OCI-M1 (cell line): ENCODE measurements at regions not wholly inside any gene's neighbourhood (a gene's known extent, or its start where the extent isn't known, plus 50 kb on each side); places are given as distances from the start of the nearest gene placed in this dataset.
A peak's percentile ranks its signal among the peaks of the same experiment; 100 is the strongest.
"Not testable (repeated sequence)": the region's sequence is repeated elsewhere in the genome, so short reads cannot be mapped to it uniquely, and the experiment has no call there.

Experiments used
- DNase-seq: peaks from one replicate; lab custom pipeline; 2025; lab: John Stamatoyannopoulos, UW

DNA sequence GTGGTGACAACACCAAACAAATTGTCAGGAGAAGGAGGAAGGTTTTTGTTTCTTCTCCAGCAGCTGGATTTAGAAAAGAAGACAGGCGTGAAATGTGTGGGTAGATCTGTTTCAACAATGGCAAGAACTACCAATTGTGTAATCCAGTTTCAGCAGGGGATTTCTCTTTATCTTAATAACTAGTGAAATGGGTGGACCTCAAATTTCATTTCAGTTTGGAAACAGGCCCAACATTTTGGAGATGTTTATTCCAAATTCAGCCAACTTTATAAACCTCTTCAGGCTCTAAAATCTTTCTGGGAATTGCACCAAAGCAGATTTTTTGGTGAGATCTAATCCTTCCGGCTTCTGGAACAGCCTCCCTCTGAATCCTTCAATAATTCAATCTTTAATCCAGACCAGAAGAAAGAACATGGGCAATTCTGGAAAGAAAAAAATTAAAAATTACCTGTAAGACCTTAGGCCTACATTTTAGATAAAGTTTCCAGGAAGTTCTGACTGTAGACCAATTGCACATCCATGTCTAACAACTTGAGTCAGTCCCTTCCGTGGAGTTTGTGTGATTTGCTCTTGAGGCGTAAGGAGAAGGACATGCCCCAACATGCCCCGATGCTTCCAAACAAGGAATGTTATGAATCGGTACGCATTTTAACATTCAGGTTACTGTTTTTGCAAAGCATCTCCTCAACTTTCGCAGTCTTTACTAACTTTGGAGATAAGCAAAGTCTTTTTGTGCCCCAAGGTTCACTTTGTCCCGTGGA lies 423.6 kb downstream of the IRX1 start:
- DNase-seq = no peak

- DNase-seq = no peak
Observed at GRCh38 chr5:4019841-4020240, 424.2 kb downstream of the IRX1 start.

GRCh38 chr5:4020400-4020799 lies 424.8 kb downstream of the IRX1 start:
- no peak for DNase-seq

DNA sequence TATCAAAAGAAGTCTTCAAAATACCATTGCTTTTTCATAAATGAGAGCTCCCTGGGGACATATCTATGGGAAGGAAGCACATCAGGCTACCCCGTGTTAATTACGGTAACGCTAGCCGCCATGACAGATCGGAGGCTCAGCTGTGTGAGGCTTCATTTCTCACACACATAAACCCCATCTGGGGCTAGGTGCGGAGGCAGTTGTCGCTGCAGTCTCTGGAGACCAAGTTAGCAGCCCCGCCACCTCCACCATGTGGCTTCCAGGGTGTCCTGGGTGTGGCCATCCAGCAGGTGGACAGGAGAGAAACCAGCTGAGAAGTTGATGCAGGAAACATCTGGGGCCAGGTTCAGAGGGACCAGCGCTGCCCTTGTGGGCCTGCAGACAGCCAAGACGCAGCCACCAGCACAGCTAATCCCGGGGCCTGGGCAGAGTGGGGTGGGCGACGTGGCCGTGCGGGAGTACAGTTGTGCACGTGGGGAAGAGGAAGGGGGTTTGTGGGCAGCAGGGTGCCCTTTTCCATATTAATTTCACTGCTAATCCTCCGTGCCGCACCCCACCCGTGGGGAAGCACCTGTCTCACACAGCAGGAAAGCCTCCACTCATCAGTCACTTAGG lies 426.5 kb downstream of the IRX1 start:
- DNase-seq = no peak

- no peak for DNase-seq
Observed at GRCh38 chr5:4023091-4023752, 427.6 kb downstream of the IRX1 start.

DNA sequence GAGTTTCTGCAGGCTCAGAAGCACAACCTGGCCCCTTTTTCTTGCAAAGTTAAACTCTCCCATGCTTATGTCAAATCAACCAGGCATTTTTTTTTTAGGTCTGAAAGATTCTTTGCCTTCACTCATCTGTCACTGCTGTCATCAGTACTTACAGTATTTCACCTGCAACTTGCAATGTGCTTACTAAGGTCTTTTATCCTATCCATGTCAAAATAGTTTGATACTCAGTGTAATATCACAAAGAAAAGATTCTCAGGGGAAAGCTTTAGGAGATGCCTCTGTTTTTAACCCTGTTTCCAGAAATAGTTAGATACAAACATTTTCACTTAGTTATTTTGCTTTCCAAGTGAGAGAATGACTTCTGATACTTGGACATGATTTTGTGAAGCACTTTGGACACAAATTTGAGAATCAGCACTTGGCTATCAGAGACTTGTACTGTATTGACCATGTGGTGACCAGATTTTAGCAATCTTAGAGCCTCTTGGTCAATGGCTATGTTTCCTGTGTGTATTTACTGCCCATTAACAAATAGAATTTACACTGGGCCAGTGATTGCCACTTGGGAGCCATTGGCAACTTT lies 428.2 kb downstream of the IRX1 start:
- no peak for DNase-seq

DNA sequence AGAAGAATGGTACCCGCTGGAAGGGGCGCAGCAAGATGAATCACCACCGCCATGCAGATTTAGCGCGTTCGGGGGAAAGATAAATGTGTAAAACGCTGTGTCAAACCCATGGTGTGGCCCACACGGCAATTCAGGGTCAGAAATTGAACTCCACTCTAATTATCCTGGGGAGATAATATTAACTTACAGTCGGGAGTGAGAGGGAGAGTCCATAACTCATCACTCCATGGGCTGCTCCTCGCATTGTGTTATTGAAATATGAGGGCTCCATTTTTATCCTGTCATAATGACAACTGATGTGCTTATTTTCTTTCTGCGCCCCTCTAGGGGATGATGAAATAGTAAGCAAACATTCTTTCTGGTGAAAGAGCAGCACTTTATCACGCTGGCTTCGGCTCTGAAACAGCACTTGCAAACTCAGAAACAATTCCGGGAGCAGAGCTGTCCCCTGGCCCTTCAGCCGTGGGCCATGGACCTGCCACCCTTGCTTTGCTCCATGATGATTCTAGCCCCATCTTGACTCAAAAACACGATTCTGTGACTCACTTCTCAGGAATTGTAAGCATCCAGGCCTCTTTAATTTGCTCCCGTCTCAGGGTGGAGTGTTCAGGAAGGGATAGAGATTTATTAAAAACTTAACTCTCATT lies 431.6 kb downstream of the IRX1 start:
- DNase-seq = peak; percentile 8

DNA sequence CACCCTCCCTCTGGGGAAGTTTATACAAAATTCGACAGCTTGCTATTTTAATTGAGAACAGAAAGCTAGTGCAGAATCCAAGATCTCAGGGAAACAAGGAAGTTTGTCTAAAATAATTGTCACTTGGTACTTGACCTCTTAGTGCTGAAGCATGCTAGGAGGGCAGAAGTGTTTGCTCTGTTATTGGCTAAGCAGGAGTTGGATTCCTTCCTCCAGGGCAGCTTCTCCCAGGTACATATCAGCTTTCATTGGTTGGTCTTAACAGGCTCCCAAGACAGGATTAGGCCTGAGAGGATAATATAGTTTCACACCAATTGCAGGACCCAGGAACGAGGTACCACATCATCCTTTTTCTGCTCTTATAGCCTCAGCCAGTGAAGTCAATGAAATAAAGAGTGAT lies 432.8 kb downstream of the IRX1 start:
- no peak for DNase-seq

DNA sequence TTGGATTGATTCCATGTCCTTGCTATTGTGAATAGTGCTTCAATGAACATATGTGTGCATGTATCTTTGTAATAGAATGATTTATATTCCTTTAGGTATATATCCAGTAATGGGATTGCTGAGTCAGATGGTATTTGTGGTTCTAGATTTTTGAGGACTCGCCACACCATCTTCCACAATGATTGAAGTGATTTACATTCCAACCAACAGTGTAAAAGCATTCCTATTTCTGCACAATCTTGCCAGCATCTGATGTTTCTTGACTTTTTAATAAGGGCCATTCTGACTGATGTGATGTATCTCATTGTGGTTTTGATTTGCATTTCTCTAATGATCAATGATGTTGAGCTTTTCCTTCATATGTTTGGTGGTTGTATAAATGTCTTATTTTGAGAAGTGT lies 437.9 kb downstream of the IRX1 start:
- DNase-seq = not testable (repeated sequence)

- no peak for DNase-seq
Observed at GRCh38 chr5:4036861-4037260, 441.2 kb downstream of the IRX1 start.

- no peak for DNase-seq
Observed at GRCh38 chr5:4038994-4039393, 443.4 kb downstream of the IRX1 start.

DNA sequence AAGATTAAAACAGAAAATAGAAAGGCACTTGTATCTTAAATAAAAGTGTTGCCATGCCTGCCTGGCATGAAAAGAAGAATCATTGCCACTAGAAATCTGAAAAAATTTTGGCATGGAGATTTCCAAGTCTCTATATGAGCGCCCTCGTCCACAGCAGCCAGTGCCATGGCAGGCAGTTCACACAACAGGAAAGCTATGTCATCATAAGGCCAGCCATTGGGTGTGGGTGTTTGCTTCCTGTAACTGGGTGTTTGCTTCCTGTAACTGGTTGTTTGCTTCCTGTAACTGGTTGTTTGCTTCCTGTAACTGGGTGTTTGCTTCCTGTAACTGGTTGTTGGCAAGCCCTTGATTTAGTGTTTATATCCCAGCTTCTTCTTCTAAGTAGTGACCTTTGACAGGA lies 446.7 kb downstream of the IRX1 start:
- DNase-seq = peak; percentile 15

DNA sequence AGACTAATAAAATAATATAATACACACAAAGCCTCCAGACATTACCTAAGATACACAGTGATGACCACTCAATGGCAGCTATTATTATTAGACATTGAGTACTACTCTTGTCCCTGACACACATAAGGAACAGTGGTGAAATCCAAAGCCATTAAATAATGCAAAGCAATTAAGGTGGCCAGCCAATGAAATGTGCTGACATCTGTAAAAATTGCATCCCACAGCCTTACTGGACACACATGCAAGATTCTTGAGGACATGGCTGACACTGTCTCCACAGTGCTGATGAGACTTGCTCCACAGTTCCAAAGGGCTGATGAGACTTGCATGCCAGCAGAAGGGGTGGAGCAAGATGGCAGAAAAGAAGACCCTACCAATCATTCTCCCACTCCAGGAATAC lies 447.5 kb downstream of the IRX1 start:
- DNase-seq = no peak

GRCh38 chr5:4044881-4045280 lies 449.2 kb downstream of the IRX1 start:
- no peak for DNase-seq

GRCh38 chr5:4048398-4048797 lies 452.8 kb downstream of the IRX1 start:
- DNase-seq = no peak

DNA sequence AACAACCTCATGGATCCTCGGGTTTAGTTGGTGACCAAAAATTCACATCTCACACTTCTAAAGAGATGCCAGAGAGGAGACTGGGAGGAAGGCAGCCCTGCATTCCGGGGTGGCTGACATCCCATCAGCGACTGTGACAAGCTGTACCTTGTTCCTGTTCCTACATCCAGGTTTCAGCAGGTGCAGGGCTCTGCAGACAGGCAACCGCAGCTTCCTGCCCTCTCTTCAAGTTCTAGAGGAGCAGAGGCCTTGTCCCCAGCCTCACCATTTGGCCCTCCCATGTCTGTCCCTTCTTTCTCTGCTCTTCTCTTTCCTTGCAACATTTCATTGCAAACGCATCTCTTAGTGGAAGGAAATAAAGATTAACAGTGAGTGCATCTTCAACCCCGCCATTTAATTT lies 454.6 kb downstream of the IRX1 start:
- DNase-seq = no peak

DNA sequence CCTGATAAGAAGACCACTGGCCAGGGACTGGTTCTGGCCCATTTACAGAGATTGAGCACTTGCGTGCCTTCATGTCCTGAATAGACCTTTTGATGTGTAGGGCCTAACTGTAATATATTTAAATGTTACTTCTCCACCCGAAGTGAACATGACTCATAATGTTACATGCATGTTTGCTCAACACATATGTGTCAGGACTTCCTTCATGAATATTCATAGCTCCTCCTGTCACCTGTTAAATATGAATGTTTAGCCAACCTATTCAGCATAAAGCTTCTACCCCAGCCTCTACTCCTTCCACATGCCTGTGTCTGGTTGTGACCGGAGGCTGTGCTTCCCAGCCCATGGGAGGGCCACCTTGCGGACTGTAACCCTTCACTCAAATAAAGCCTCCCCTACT lies 457.5 kb downstream of the IRX1 start:
- DNase-seq = no peak

- no peak for DNase-seq
Observed at GRCh38 chr5:4054092-4054491, 458.5 kb downstream of the IRX1 start.

GRCh38 chr5:4058899-4059298 lies 463.3 kb downstream of the IRX1 start:
- no peak for DNase-seq

- no peak for DNase-seq
Observed at GRCh38 chr5:4065472-4066320, 470.1 kb downstream of the IRX1 start.

- no peak for DNase-seq
Observed at GRCh38 chr5:4068171-4068570, 472.5 kb downstream of the IRX1 start.

- DNase-seq = peak; percentile 20
Observed at GRCh38 chr5:4078544-4078943, 482.9 kb downstream of the IRX1 start.
